Activated CD4-positive, alpha-beta T cell treated with anti-CD3 and anti-CD28 coated beads, Interleukin-2, Interleukin-4, amounts not matched to agents 100 ng/mL and 50 ng/mL, durations not matched to agents 16 hours and 8 hours (primary cell): ENCODE measurements at regions not wholly inside any gene's neighbourhood (a gene's known extent, or its start where the extent isn't known, plus 50 kb on each side); places are given as distances from the start of the nearest gene placed in this dataset.
"Not testable (repeated sequence)": the region's sequence is repeated elsewhere in the genome, so short reads cannot be mapped to it uniquely, and the experiment has no call there.

ENCODE experiments used
- DNase-seq: peaks from one replicate; pipeline ENCODE4 v3.0.0-alpha.2; 2020; ENCODE audit warnings: low spot score

DNA sequence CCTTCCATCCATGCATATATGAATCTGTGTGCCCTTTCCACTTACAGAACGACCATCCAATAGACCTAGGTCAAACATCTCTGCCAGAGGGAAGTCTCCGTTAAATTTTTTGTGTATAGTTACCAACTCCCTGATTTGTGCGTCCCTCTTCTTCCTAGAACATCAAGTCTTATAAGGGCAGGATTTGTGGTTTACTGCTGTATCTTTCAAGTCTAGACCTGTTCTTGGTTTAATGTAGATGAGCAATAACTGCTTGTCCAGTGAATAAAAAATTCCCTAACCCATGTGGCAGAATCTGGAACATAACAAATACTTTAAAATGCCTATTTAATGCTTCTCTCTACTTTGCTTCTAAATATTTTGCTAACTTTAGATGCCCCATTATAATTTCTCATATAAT is 988.8 kb downstream of the RAPGEF2 start:
- no peak for DNase-seq

DNA sequence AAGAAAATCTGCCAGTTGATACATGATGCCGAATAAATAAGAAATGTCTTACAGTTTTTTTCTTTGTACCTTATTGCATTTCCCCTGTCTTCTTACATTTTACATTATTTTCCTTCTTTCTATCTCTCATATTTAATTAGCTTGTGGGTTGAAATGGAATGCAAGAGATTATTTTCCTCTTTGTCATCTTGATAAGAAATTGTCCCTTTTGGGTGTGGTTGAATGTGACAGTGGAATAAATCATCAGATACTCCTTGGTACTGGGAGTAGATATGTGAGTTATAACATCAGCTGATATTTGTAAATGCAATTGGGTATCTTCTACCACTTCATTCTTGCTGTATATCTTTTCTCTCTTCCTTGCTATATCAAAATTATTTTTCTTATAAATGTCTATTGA is 997.4 kb downstream of the RAPGEF2 start:
- DNase-seq = no peak

DNA sequence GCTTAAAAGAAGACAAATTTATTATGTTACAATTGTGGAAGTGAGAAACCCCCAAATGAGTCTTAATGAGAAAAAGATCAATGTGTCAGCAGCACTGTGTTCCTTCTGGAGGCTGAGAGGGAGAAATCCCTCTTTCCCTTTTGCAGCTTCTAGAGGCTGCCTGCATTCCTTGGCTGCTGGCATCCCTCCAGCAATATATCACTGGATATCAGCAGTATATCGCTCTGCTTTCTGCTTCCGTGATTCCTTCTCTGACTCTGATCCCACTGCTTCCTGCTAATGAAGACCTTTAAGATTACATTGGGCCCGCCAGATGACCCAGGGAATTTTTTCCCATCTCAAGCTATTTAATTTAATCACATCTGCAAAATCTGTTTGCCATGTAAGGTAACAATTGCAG is 1008.0 kb downstream of the RAPGEF2 start:
- no peak for DNase-seq

DNA sequence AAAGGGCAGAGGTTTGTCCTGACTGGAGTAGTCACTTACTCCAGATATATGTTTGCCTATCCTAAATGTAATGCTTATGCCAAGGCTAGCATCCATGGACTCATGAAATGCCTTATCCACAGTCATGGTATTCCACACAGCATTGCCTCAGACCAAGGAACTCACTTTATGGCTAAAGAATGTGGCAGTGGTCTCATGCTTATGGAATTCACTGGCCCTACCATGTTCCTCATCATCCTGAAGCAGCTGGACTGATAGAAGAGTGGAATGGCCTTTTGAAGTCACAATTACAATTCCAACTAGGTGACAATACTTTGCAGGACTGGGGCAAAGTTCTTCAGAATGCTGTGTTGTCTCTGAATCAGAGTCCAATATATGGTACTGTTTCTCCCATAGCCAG is 1014.8 kb downstream of the RAPGEF2 start:
- no peak for DNase-seq

DNA sequence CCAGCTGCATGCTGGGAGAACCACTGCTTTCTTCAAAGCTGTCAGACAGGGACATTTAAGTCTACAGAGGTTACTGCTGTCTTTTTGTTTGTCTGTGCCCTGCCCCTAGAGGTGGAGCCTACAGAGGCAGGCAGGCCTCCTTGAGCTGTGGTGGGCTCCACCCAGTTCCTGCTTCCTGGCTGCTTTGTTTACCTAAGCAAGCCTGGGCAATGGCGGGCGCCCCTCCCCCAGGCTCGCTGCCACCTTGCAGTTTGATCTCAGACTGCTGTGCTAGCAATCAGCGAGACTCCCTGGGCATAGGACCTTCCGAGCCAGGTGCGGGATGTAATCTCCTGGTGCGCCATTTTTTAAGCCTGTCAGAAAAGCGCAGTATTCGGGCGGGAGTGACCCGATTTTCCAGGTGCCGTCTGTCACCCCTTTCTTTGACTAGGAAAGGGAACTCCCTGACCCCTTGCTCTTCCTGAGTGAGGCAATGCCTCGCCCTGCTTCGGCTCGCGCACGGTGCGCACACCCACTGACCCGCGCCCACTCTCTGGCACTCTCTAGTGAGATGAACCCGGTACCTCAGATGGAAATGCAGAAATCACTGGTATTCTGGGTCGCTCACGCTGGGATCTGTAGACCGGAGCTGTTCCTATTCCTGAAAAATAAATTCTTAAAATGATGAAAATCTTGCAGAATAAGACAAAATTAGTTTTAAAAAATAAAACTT is 1022.9 kb downstream of the RAPGEF2 start:
- DNase-seq = not testable (repeated sequence)

DNA sequence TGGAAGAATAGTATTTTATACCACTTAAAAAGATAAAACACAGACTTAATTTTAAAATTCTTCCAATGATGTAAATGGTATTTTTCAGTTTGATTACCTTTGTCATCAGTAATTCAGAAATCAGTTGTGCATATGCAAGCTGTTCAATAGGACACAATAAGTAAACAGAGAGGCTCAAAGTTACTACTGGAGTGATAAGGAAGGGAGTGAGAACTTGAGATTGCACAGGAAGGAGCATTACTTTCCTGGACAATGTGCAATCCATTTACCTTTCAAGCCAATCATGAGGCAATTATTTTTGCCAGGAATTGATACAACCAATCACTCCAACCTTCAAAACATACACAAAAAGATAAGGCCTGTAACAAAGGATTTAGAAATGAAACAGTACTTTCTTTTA is 1024.3 kb downstream of the RAPGEF2 start:
- no peak for DNase-seq

DNA sequence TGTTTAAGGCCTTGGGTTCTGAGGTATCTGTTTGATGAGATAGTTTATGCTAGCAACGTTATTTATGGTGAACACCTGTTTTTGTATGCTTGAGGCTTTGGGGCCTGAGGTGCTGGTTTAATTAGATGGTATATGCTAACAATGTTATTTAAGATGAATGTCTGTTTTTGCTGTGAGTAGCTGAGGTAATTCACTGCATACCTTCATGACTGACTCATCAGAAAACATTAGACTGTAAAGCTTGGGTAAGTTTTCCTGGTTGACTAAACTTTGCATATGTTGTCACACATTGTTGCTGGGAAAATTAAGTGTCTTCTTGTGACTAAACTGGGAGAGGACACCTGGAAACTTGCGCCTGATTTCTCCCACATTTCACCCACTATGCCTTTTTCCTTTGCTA is 1026.6 kb downstream of the RAPGEF2 start:
- no peak for DNase-seq

DNA sequence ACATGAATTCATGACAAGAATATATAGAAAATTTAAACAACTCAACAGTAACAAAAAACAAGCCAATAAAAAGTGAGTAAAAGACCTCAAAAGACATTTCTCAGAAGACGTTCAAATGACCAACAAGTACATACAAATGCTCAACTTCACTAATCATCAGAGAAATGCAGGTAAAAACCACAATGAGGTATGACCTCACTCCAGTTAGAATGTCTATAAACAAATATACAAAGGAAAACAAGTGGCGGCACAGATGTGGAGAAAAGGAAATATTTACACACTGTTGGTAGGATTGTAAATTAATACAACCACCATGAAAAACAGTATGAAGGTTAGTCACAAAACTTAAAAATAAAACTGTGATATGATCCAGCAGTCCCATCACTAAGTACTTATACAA is 1033.1 kb downstream of the RAPGEF2 start:
- DNase-seq = no peak

DNA sequence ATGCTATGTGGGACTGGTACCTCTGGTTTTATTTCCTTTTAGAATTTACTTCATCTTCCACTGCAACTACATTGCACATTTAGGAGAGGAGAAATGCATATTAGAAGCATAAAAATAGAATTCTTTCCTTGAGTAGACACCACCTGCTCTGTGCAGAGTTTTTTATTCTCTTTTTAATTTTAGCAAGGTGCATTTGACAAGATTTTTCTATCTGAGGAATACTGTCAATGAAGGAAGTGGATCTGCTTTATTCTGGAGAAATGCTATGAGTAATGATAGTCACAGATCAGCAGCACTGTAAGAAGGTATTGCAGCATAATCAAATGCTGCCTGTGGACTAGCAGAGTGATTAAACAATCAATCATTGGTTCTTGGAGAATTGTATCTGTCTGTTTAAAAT is 1038.3 kb downstream of the RAPGEF2 start:
- DNase-seq = no peak

DNA sequence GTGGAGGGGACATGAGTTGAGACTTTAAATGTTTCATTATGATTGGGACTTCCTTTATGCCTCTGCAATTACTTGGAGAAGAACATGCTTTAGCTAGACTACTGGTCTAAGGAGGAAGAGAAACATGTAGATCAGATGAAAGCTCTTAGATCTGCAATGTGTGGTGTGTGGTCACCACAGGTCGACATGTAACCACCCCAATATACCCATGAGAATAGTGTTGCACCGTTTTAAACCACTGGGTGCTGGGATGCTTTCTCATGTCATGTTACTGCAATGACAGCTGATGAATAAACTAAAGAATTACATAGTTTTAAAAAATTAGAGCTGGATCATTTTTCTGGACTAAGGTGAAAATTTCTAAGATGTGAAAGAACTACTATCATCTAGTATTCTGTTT is 1039.7 kb downstream of the RAPGEF2 start:
- DNase-seq = no peak

DNA sequence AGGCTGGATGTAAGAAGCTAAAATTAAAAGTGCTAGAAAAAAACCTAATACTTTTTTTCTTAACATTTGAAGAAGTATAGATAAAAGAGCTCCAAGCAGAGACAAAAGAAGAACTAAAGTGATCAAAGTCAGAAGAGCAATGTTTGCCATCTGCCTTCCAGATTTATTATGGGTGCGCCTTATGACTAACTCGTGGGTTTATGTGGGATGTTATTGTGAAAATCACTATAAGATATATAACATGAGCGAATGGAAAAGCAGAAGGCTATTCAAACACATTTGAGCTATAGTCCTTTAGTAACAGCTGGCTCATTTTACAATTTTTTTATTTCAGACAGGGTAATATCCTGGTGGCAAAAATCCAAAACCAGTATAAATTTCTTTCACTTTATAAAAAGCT is 1040.7 kb downstream of the RAPGEF2 start:
- DNase-seq = no peak

DNA sequence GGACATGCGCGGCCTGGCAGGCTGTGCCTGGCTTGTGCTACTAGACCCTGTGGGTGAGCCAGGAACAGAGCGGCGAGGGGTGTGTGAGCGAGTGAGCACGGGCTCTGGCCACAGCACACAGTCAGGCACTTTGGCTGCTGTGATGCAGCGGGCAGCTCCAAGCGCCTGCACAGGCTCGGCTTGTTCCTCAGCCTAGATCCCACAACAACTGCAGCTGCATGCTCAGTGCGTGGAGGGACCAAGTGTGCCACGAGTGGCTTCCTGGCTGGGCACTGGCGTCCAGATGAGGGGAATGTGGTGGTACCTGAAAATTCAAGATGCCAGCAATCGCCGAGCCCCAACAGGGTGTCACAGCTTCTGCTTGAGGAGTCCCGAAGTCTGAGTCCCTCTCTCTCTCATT is 1056.6 kb downstream of the RAPGEF2 start:
- DNase-seq = no peak

DNA sequence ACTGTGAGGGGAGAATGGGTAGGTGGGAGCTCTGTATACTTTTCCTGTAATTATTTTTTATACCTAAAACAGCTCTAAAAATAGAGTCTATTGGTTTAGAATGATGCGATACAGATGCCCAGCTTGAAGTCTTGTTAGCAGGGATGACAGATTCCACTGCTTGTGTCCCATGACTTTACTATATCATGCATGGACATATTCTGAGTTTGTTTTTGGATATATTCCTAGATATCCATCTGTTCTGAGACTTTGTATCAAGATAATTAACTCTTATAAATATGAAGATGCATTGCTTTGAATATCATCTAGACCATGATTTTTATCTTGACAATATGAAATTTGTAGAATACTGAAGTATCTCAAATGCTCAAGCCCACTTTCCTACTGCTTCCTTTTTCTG is 1058.1 kb downstream of the RAPGEF2 start:
- no peak for DNase-seq

DNA sequence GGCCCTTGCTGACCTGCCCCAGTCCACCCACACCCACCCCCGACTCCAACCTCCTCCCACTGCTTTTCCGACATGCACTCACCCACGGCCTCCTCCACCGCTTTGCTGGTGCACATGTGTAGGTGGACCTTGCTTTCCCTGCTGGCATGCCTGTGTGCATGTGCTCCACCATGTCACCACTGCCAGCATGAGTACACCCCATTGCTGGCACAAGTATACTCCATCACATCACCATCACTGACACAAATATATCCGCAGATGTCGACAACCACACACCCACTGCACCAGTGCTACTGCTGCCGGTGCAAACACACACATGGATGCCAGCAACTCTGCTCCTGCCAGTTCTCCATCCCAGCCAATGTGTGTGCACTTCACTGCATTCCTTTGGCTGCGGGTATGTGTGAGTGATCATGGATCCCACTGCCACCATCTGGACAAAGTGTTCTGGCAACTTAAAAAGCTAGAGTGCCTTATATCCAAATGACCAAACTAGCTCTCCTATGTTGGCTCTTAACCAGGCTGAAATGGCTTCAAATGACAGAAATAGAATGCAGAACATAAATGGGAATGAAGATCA is 1072.3 kb downstream of the RAPGEF2 start:
- DNase-seq = no peak

DNA sequence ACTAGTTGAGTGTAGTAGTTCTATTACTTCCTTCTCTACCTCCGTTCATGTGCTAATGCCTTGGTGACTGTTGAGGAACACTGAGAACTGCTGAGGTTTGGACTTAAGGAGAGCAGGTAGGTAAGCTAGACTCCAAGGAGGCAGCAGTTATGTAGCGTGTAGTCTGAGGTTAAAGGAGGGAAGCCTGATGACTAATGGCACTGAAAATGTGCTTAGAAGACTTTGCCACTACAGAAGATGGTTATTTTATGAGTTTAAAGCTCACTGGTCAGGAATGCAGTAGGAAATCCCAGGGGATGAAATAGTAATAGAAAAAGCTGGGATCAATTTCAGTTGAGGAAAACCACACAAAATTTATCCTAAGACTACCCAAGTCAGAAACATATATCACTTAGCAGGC is 1077.3 kb downstream of the RAPGEF2 start:
- DNase-seq = no peak

DNA sequence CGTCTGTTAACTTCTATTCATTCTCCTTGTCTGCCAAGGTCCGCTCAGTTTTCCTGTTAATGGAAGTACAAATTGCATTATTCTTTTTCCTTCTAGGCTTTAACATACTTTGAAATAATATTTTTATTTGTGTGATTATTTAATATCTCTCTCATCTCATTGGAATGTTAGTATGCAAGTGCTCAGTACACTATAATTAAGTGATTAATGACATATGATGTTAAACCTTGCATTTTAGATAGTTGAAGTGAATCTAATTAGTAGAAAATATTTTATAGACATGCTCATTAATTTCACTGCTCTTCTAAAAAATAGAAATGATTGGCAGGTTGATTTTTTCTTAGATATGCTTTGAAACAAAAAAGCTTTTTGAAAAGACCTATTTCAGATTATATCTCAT is 1079.8 kb downstream of the RAPGEF2 start:
- no peak for DNase-seq

DNA sequence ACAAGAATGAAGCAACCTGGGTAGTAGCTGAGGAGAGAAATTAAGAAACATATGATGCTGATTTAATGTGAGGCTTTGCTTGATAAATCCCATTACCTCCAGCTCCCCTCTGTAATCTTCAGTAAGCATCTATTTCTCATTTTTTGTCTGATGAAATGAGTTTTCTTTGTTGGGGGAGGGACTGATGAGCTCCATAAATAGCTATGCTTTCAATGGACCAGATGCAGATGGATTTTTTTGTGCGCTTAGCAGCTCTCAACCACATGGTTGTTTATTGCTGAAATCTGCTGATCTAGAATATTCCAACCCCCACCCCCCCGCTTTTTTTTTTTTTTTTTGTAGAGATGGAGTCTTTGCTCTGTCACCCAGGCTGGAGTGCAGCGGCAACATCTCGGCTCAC is 1082.0 kb downstream of the RAPGEF2 start:
- no peak for DNase-seq

DNA sequence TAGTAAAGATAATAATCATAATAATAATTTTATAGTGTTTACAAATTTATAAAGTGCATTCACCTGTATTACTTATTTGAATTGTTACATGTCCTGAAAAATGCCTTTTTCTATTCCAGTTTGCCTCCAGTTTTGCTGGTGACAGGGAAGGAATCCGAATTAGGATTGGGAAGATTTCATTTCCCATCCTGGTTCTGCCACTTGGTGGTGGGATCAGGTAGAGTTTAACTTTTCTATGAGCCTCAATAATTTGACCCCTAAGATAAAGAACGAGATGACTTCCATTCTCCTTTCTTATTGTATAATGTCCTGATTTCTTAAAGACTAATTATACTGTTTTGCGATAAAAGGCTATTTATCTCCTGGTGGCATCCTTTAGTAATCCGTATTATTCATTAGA is 1090.9 kb downstream of the RAPGEF2 start:
- DNase-seq = no peak

DNA sequence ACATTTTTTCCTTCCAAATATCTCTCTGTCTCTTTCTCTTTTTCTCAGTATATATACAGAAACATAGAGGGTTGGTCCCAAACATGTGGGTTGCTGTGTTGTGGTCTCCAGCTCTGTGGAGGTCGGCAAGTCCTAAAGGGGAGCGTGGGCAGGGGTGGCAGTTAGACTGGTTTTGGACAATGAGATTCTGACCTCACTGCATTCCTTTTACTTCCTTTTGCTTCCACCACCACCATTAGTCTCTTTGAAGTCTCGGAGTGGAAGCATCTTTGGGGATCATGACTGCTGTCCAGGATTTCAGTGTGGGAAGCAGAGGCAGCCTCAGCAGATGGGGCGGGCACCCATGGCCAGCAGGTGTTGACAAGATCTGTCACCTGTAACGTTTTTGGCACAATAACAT is 1091.8 kb downstream of the RAPGEF2 start:
- DNase-seq = no peak

DNA sequence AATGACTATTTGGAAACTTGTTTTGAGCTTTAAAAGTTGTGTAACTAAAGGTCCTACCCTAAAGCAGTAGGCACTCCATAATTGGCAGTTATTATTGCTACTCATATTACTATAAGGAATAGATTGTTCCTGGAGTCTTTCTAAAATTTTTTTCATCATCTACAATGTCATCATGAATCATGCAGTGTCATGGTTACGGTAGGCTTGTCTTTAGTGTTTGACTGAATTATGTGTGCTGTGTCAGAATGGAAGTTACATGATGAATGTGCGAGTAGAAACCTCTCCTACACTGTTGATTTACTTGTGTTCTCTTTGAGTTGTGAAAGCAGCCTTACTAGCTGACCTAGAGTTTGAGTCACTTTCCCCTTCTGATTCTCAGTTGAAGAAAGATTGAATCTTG is 1099.9 kb downstream of the RAPGEF2 start:
- peak; percentile 52 for DNase-seq

DNA sequence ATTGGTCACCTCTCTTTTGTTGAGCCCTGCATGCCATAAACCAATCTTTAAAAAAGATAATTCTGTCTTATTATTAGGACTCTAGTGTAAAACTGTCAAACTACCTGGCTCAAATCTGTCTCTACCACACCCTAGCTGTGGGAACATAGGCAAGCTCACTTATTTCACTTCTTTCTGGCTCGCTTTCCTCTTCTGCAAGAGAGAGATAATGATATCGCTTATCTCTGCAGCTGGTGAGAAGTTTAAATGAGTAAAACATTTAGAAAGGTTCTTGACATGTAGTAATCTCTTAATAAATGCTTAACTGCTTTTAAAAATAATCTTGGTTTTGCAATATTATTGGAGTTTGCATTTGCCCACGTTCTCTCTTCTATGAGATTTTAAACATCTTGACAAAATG is 1109.2 kb downstream of the RAPGEF2 start:
- no peak for DNase-seq

DNA sequence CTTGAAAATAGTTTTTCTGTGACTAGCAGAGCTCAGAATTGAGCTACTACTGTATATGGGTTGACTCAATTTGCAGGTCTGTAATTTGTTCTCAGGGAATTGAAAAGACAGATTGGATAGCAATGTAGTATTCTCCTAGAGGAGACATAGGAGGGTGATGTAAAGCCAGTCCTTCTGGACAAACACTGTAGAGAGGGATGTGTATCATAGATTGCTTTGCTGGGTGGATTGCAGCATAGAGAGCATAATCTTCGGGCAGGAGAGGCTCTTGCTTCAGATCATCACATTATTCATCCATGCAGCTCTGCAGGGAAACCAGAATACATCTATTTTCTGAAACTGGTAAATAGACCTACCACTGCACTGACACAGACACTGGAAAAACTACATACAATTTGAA is 1110.5 kb downstream of the RAPGEF2 start:
- DNase-seq = no peak

DNA sequence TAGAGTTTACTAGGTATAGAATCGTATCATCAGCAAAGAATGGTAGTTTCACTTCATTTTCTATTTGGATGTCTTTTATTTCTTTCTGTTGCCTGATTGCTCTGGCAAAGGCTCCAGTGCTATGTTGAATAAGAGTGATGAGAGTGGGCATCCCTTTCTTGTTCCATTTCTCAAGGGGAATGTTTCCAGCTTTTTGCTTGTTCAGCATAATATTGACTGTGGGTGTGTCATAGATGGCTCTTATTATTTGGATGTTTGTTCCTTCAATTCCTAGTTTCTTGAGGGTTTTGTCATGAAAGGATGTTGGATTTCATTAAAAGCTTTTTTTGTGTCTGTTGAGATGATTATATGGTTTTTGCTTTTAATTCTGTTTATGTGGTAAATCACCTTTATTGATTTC is 1114.5 kb downstream of the RAPGEF2 start:
- DNase-seq = no peak

DNA sequence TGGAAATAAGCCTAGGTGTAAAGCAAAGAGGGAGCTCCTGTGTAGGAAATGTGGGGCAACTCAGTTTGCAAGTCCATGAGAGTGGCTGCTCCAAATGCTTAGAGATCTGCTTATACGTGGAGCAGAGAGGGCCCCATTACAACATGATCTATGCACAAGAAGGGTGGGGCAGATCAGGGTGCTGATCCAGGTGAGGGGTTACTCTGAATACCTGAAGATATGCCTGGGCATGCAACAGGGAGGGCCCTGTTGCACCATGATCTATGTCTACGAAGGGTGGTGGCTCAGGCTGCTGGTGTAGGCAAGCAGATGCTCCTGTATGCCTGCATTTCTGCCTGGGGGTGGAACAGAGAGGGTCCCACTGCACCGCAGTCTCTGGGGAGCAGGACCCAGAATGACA is 1121.2 kb downstream of the RAPGEF2 start:
- no peak for DNase-seq
